ENCODE measurements at regions not wholly inside any gene's neighbourhood (a gene's known extent, or its start where the extent isn't known, plus 50 kb on each side); places are given as distances from the start of the nearest gene placed in this dataset.

GRCh38 chr6:109297406-109298110 lies 84.7 kb downstream of the CD164 start:
- in situ Hi-C loops (cut with HindIII; ENCODE audit: low pct_unique_long_range_greater_than_20kb, low sequenced_read_pairs) = no loop called here
- DNase-seq (ENCODE audit: low read depth, low spot score) = no peak

DNA sequence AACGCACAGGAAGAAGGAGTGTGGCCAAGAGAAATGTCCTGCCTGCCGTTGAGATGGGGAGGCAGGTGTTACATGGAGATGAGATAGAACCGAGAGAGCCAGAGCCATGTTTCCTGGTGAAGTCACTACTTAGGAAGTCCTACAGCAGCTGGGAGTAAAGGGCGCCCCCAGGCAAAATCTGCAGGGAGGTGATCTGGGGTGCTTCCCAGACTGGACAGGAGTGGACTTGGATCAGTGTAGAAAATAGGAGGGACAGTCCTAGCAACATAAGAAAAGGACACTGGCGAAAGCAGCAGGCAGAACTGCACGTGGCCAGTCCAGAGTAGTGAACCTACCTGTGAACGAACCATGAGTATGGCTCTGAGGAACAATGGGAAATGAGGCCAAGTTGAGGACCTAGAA lies 85.3 kb downstream of the CD164 start:
- in situ Hi-C loops (cut with HindIII; ENCODE audit: low pct_unique_long_range_greater_than_20kb, low sequenced_read_pairs) = no loop called here
- DNase-seq (ENCODE audit: low read depth, low spot score) = no peak

- DNase-seq (ENCODE audit: low read depth, low spot score) = no peak
- in situ Hi-C loops (cut with HindIII; ENCODE audit: low pct_unique_long_range_greater_than_20kb, low sequenced_read_pairs) = no loop called here
Measured at GRCh38 chr6:109296452-109296851, 85.8 kb downstream of the CD164 start.

- in situ Hi-C loops (cut with HindIII; ENCODE audit: low pct_unique_long_range_greater_than_20kb, low sequenced_read_pairs) = no loop called here
- no peak for DNase-seq (ENCODE audit: low read depth, low spot score)
Measured at GRCh38 chr6:109295774-109296156, 86.5 kb downstream of the CD164 start.

GRCh38 chr6:109295109-109295773 lies 87.0 kb downstream of the CD164 start:
- in situ Hi-C loops (cut with HindIII; ENCODE audit: low pct_unique_long_range_greater_than_20kb, low sequenced_read_pairs) = no loop called here
- DNase-seq (ENCODE audit: low read depth, low spot score) = peak; percentile 6

GRCh38 chr6:109292983-109293586 lies 89.2 kb downstream of the CD164 start:
- no peak for DNase-seq (ENCODE audit: low read depth, low spot score)
- in situ Hi-C loops (cut with HindIII; ENCODE audit: low pct_unique_long_range_greater_than_20kb, low sequenced_read_pairs) = no loop called here

GRCh38 chr6:109292420-109292819 lies 89.8 kb downstream of the CD164 start:
- in situ Hi-C loops (cut with HindIII; ENCODE audit: low pct_unique_long_range_greater_than_20kb, low sequenced_read_pairs) = no loop called here
- no peak for DNase-seq (ENCODE audit: low read depth, low spot score)

GRCh38 chr6:109291902-109292301 lies 90.4 kb downstream of the CD164 start:
- no peak for DNase-seq (ENCODE audit: low read depth, low spot score)
- in situ Hi-C loops (cut with HindIII; ENCODE audit: low pct_unique_long_range_greater_than_20kb, low sequenced_read_pairs) = no loop called here

GRCh38 chr6:109290143-109290931 lies 91.9 kb downstream of the CD164 start:
- in situ Hi-C loops (cut with HindIII; ENCODE audit: low pct_unique_long_range_greater_than_20kb, low sequenced_read_pairs) = no loop called here
- DNase-seq (ENCODE audit: low read depth, low spot score) = no peak

DNA sequence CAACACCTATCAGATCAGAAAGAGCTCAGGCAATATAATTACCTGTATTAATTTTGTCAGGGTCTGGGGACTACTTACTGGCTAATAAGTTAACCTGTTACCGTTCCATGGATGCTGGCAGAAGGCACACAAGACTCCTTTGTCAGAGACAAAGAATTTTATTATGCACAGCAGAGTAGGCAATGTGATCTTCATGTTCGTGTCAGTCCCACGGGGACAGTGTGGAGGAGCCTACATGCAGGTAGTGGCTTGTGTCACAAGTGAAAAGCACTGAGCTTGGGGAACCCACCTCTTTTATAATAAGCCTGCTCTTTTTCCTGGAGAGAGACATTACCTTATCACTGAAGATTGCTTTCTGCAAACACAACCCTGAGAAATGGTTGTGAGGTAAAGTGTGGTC lies 96.9 kb downstream of the CD164 start:
- in situ Hi-C loops (cut with HindIII; ENCODE audit: low pct_unique_long_range_greater_than_20kb, low sequenced_read_pairs) = no loop called here

DNA sequence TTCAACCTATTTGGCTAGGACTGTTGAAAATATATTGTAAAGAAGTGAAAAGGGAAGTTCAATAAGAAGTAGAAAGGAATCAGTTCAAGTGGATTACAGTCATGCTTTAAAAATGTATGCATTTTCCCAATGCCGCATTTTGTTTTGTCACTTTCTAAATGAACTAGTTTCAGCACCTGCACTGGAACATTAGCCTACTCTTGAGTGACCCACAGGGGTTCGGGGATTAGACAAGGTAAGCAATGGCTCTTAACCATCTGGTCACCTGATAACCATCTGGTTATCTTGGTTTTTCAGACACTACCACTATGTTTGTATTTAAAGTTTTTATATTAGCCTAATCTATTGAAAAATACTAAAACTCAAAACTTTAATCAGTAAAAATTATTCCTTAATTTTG lies 97.6 kb downstream of the CD164 start:
- in situ Hi-C loops (cut with HindIII; ENCODE audit: low pct_unique_long_range_greater_than_20kb, low sequenced_read_pairs) = no loop called here
- no peak for DNase-seq (ENCODE audit: low read depth, low spot score)

More for the DNA sequence above, 96.9 kb downstream of the CD164 start:
- no peak for DNase-seq (ENCODE audit: low read depth, low spot score)

- DNase-seq (ENCODE audit: low read depth, low spot score) = no peak
- in situ Hi-C loops (cut with HindIII; ENCODE audit: low pct_unique_long_range_greater_than_20kb, low sequenced_read_pairs) = no loop called here
Measured at GRCh38 chr6:109282756-109283155, 99.5 kb downstream of the CD164 start.

GRCh38 chr6:109279628-109280027 lies 102.6 kb downstream of the CD164 start:
- no peak for DNase-seq (ENCODE audit: low read depth, low spot score)
- in situ Hi-C loops (cut with HindIII; ENCODE audit: low pct_unique_long_range_greater_than_20kb, low sequenced_read_pairs) = no loop called here

DNA sequence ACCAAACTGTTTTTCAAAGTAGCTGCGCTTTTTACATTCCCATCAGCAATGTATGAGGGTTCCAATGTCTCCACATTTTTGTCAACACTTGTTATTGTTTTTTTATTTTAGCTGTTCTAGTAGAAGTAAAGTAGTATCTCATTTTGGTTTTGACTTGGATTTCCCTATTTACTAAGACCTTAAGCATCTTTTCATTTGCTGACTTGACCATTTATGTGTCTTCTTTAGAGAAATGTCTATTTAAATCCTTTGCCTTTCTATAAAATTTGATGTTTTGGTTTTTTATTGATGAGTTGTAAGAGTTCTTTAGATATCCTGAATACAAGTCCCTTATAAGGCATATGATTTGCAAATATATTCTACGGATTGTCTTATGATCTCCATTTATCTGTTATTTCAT lies 110.6 kb downstream of the CD164 start:
- in situ Hi-C loops (cut with HindIII; ENCODE audit: low pct_unique_long_range_greater_than_20kb, low sequenced_read_pairs) = no loop called here
- DNase-seq (ENCODE audit: low read depth, low spot score) = no peak

DNA sequence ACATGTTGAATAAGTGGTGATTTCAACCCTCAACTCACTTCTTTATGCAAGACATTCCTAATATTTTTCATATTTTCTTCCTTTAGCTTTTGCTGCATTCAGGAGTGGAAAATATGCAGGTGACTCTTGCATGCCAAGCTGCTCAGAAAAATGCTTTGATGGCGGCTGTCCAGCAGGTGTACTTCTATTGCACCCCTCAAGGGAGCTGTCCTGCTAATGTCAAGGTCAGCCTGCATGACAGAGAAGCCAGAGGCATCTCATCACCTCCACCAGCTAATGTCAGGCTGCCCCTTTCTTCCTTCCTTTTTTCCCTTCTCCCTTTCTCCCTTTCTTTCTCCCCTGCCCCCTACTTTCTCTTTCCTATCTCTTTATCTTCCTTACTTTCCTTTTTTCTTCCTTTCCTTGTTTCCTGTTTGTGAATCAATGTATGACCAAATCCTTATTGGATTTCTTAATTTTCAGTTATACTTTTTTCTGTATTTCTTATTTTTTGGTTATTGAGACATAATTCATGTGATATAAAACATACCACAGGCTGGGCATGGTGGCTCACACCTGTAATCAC lies 112.2 kb downstream of the CD164 start:
- no peak for DNase-seq (ENCODE audit: low read depth, low spot score)
- in situ Hi-C loops (cut with HindIII; ENCODE audit: low pct_unique_long_range_greater_than_20kb, low sequenced_read_pairs) = no loop called here

DNA sequence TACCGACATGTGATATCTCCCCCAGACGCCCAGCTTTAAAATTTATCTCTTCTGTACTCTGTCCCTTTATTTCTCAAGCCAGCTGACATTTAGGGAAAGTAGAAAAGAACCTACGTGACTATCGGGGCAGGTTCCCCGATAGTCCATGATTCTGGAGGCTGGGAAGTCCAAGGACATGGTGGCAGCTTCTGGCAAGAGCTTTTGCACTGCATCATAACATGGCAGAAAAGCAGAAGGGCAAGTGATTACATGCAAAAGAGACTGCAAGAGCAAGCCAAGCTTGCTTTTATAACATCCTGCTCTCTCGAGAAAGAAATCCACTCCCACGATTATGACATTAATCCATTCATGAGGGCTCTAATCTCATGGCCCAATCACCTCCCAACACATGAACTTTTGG lies 113.2 kb downstream of the CD164 start:
- no peak for DNase-seq (ENCODE audit: low read depth, low spot score)
- in situ Hi-C loops (cut with HindIII; ENCODE audit: low pct_unique_long_range_greater_than_20kb, low sequenced_read_pairs) = no loop called here

- in situ Hi-C loops (cut with HindIII; ENCODE audit: low pct_unique_long_range_greater_than_20kb, low sequenced_read_pairs) = no loop called here
Measured at GRCh38 chr6:109265530-109265929, 116.7 kb downstream of the CD164 start.

More at GRCh38 chr6:109265530-109265929, 116.7 kb downstream of the CD164 start:
- DNase-seq (ENCODE audit: low read depth, low spot score) = no peak
